SU-DHL-6 (cell line): ENCODE measurements at regions not wholly inside any gene's neighbourhood (a gene's known extent, or its start where the extent isn't known, plus 50 kb on each side); places are given as distances from the start of the nearest gene placed in this dataset.
"Not testable (repeated sequence)": the region's sequence is repeated elsewhere in the genome, so short reads cannot be mapped to it uniquely, and the experiment has no call there.

Experiments
- CTCF ChIP-seq: fragments of 200-600 bp; sonication (generic); IDR thresholded peaks from one replicate; pipeline ENCODE4 v1.5.1; 2017; ENCODE audit warnings: antibody characterized with exemption, mild to moderate bottlenecking, low read length, moderate library complexity; ENCODE audit not compliant: insufficient read depth, poor library complexity, severe bottlenecking
- EZH2phosphoT487 ChIP-seq: fragments of 200-600 bp; sonication (generic), shearing (Covaris generic); conservative IDR thresholded peaks from 2 replicates; pipeline ENCODE4 v1.6.1; 2018; ENCODE audit warnings: mild to moderate bottlenecking, antibody characterized with exemption, low read length, moderate library complexity, mixed read lengths

GRCh38 chr15:20308027-20308690, 233.4 kb downstream of the GOLGA6L6 start:
- TF ChIP-seq CTCF, EZH2phosphoT487: not testable (repeated sequence)
